IPS-NIHi7 (cell line): ENCODE measurements at regions not wholly inside any gene's neighbourhood (a gene's known extent, or its start where the extent isn't known, plus 50 kb on each side); places are given as distances from the start of the nearest gene placed in this dataset.

Source experiments
- DNase-seq: peaks from one replicate; pipeline ENCODE4 v3.0.0; 2012; ENCODE audit warnings: mixed read lengths; ENCODE audit errors: extremely low spot score

- no peak for DNase-seq
Measured at GRCh38 chr7:46207931-46208634, 287.0 kb upstream of the IGFBP3 start.

GRCh38 chr7:46206476-46207060 lies 285.5 kb upstream of the IGFBP3 start:
- no peak for DNase-seq

- DNase-seq: no peak
Measured at GRCh38 chr7:46205478-46205877, 284.4 kb upstream of the IGFBP3 start.

GRCh38 chr7:46203926-46204325 lies 282.9 kb upstream of the IGFBP3 start:
- DNase-seq: no peak

GRCh38 chr7:46202379-46202778 lies 281.3 kb upstream of the IGFBP3 start:
- no peak for DNase-seq

- DNase-seq: no peak
Measured at GRCh38 chr7:46201961-46202360, 280.9 kb upstream of the IGFBP3 start.

GRCh38 chr7:46198701-46199100 lies 277.6 kb upstream of the IGFBP3 start:
- no peak for DNase-seq

- DNase-seq: no peak
Measured at GRCh38 chr7:46197785-46198540, 276.9 kb upstream of the IGFBP3 start.

GRCh38 chr7:46195934-46196333 lies 274.9 kb upstream of the IGFBP3 start:
- DNase-seq: no peak

- no peak for DNase-seq
Measured at GRCh38 chr7:46192271-46192670, 271.2 kb upstream of the IGFBP3 start.

- DNase-seq: no peak
Measured at GRCh38 chr7:46191776-46192175, 270.7 kb upstream of the IGFBP3 start.

GRCh38 chr7:46191296-46191695 lies 270.2 kb upstream of the IGFBP3 start:
- DNase-seq: no peak

GRCh38 chr7:46189255-46189790 lies 268.3 kb upstream of the IGFBP3 start:
- DNase-seq: no peak

- no peak for DNase-seq
Measured at GRCh38 chr7:46186131-46186530, 265.1 kb upstream of the IGFBP3 start.

- no peak for DNase-seq
Measured at GRCh38 chr7:46179061-46179610, 258.1 kb upstream of the IGFBP3 start.

GRCh38 chr7:46178661-46179060 lies 257.6 kb upstream of the IGFBP3 start:
- DNase-seq: no peak

- DNase-seq: no peak
Measured at GRCh38 chr7:46177821-46178220, 256.7 kb upstream of the IGFBP3 start.

- no peak for DNase-seq
Measured at GRCh38 chr7:46175221-46175620, 254.1 kb upstream of the IGFBP3 start.

GRCh38 chr7:46174196-46174580 lies 253.1 kb upstream of the IGFBP3 start:
- DNase-seq: no peak

GRCh38 chr7:46173476-46174195 lies 252.6 kb upstream of the IGFBP3 start:
- no peak for DNase-seq

GRCh38 chr7:46170792-46171191 lies 249.7 kb upstream of the IGFBP3 start:
- DNase-seq: no peak

- no peak for DNase-seq
Measured at GRCh38 chr7:46170021-46170420, 248.9 kb upstream of the IGFBP3 start.
